ENCODE measurements at regions not wholly inside any gene's neighbourhood (a gene's known extent, or its start where the extent isn't known, plus 50 kb on each side); places are given as distances from the start of the nearest gene placed in this dataset.

DNA sequence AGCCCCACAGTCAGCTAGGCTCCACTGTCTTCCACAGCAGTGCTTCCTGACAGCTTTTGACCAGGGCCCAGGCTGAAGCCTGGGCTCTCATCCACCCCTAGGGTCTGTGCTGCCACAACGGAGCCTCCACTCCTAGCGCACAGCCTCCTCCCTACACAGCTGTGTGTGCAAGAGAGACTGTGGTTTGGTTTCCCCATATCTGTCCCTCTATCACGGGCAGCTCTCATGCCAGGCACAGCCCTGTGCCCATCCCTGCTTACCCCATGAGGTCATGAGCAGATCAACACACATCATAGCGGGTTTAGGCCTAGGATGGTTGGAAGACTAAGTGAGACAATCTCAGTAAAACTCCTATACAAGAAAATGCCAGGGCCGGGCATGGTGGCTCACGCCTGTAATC is 61.7 kb upstream of the PLXNA4 start:
- TF ChIP-seq, protein P1, sequence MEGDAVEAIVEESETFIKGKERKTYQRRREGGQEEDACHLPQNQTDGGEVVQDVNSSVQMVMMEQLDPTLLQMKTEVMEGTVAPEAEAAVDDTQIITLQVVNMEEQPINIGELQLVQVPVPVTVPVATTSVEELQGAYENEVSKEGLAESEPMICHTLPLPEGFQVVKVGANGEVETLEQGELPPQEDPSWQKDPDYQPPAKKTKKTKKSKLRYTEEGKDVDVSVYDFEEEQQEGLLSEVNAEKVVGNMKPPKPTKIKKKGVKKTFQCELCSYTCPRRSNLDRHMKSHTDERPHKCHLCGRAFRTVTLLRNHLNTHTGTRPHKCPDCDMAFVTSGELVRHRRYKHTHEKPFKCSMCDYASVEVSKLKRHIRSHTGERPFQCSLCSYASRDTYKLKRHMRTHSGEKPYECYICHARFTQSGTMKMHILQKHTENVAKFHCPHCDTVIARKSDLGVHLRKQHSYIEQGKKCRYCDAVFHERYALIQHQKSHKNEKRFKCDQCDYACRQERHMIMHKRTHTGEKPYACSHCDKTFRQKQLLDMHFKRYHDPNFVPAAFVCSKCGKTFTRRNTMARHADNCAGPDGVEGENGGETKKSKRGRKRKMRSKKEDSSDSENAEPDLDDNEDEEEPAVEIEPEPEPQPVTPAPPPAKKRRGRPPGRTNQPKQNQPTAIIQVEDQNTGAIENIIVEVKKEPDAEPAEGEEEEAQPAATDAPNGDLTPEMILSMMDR (IDR thresholded peaks at IDR 0.05; ENCODE audit: low read length): no peak
- TF ChIP-seq EZH2phosphoT487 (IDR thresholded peaks at IDR 0.05; ENCODE audit: low read length) (no peak), EZH2 (optimal IDR thresholded peaks at IDR 0.05; ENCODE audit: low read depth, low read length) (no peak)
- no peak for DNase-seq
- H3K4me3 ChIP-seq (ENCODE audit: low read length): no peak overlapping the region
- H3K4me1 ChIP-seq (ENCODE audit: low read length): no peaks in the 10 kb centered on the region
- no peaks in the 10 kb centered on the region for H3K9me3 ChIP-seq (replicated peaks; ENCODE audit: insufficient read depth, low read length)
- H3K36me3 ChIP-seq (replicated peaks; ENCODE audit: insufficient read depth, low read length): no peaks in the 10 kb centered on the region
- H3K27ac ChIP-seq (ENCODE audit: low read length): no peak overlapping the region
- no peaks in the 10 kb centered on the region for H4K20me1 ChIP-seq (ENCODE audit: insufficient read depth, low read length)
- no peaks in the 10 kb centered on the region for H3K79me2 ChIP-seq (ENCODE audit: low read length)
- H3K9me2 ChIP-seq (replicated peaks; ENCODE audit: insufficient read depth, low read length): no peaks in the 10 kb centered on the region
- H2AFZ ChIP-seq (ENCODE audit: low read length): no peak overlapping the region
- no peaks in the 10 kb centered on the region for H3F3A ChIP-seq (ENCODE audit: insufficient read depth, low read length)
- no peak overlapping the region for H3K9ac ChIP-seq (ENCODE audit: low read length)
- H3K4me2 ChIP-seq (ENCODE audit: low read depth, low read length): no peak overlapping the region
- no peaks in the 10 kb centered on the region for H3K27me3 ChIP-seq (replicated peaks; ENCODE audit: insufficient read depth, low read length)

DNA sequence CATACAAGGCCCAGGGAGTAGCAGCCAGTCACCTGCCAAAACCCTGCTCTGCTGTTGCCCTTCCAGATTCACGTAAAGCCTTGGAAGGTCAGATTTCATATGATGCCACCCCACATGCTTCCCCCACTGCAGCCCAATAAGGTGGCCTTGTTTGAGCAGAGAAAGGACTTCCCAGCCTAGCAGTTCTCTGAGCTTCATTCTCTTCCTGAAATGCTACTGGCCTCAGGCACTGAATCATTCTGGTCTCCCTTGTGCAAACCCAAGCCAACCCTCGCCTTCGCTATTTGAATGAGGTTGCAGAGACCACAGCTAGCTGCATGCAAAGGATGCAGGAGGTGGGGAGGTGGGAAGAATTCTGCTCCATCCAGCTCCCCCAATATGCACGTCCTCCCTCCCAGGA is 60.3 kb upstream of the PLXNA4 start:
- Histone ChIP-seq H3K36me3 (replicated peaks; ENCODE audit: insufficient read depth, low read length) (no peaks in the 10 kb centered on the region), H3F3A (ENCODE audit: insufficient read depth, low read length) (no peaks in the 10 kb centered on the region), H3K4me3 (ENCODE audit: low read length) (no peak overlapping the region), H3K9ac (ENCODE audit: low read length) (no peak overlapping the region), H3K9me3 (replicated peaks; ENCODE audit: insufficient read depth, low read length) (no peaks in the 10 kb centered on the region), H3K4me1 (ENCODE audit: low read length) (no peaks in the 10 kb centered on the region), H3K79me2 (ENCODE audit: low read length) (no peaks in the 10 kb centered on the region), H3K4me2 (ENCODE audit: low read depth, low read length) (no peak overlapping the region), H3K27ac (ENCODE audit: low read length) (no peak overlapping the region), H3K27me3 (replicated peaks; ENCODE audit: insufficient read depth, low read length) (no peaks in the 10 kb centered on the region), H2AFZ (ENCODE audit: low read length) (no peak overlapping the region), H4K20me1 (ENCODE audit: insufficient read depth, low read length) (no peaks in the 10 kb centered on the region), H3K9me2 (replicated peaks; ENCODE audit: insufficient read depth, low read length) (no peaks in the 10 kb centered on the region)
- DNase-seq: no peak
- TF ChIP-seq EZH2 (optimal IDR thresholded peaks at IDR 0.05; ENCODE audit: low read depth, low read length): no peak
- TF ChIP-seq, protein P1 (IDR thresholded peaks at IDR 0.05; ENCODE audit: low read length): no peak
- TF ChIP-seq EZH2phosphoT487 (IDR thresholded peaks at IDR 0.05; ENCODE audit: low read length): no peak

DNA sequence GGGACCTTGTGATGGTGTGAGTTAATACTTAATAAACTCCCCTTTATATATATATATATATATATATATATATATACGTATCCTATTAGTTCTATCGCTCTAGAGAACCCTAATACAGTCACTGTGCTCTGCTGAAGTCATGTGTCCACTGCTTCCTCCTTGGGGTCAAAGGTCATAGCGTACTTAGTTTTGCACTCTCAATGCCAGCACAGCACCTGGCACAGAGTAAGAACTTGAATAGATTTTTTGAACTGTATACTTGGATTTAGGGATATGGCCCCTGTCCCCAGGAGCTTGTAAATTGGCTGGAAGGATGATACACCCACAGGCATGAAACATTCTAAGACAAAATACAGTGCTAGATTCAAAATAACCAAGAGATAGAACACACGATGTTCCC is 58.9 kb upstream of the PLXNA4 start:
- DNase-seq: no peak
- Histone ChIP-seq H3K79me2 (ENCODE audit: low read length) (no peaks in the 10 kb centered on the region), H3K4me2 (ENCODE audit: low read depth, low read length) (no peak overlapping the region), H3F3A (ENCODE audit: insufficient read depth, low read length) (no peaks in the 10 kb centered on the region), H4K20me1 (ENCODE audit: insufficient read depth, low read length) (no peaks in the 10 kb centered on the region), H3K27ac (ENCODE audit: low read length) (no peak overlapping the region), H3K9me2 (replicated peaks; ENCODE audit: insufficient read depth, low read length) (no peaks in the 10 kb centered on the region), H3K9ac (ENCODE audit: low read length) (no peak overlapping the region), H3K4me1 (ENCODE audit: low read length) (no peaks in the 10 kb centered on the region), H3K36me3 (replicated peaks; ENCODE audit: insufficient read depth, low read length) (no peaks in the 10 kb centered on the region), H3K9me3 (replicated peaks; ENCODE audit: insufficient read depth, low read length) (no peaks in the 10 kb centered on the region), H3K27me3 (replicated peaks; ENCODE audit: insufficient read depth, low read length) (no peaks in the 10 kb centered on the region), H2AFZ (ENCODE audit: low read length) (no peak overlapping the region), H3K4me3 (ENCODE audit: low read length) (no peak overlapping the region)
- TF ChIP-seq EZH2phosphoT487 (IDR thresholded peaks at IDR 0.05; ENCODE audit: low read length) (no peak), EZH2 (optimal IDR thresholded peaks at IDR 0.05; ENCODE audit: low read depth, low read length) (no peak)
- TF ChIP-seq, protein P1 (IDR thresholded peaks at IDR 0.05; ENCODE audit: low read length): no peak

Data from MM.1S (cell line).